Loucy (cell line): ENCODE measurements at regions not wholly inside any gene's neighbourhood (a gene's known extent, or its start where the extent isn't known, plus 50 kb on each side); places are given as distances from the start of the nearest gene placed in this dataset.

Source experiments
- H2AFZ ChIP-seq: fragments of 200-600 bp; sonication (generic); 2 replicates; pipeline ENCODE4 v1.6.0; 2016; ENCODE audit warnings: antibody characterized with exemption, mild to moderate bottlenecking, low read length, moderate library complexity
- H3F3A ChIP-seq: fragments of 200-600 bp; 2 replicates; pipeline ENCODE4 v1.6.0; 2016; ENCODE audit warnings: antibody characterized with exemption, low read depth, mild to moderate bottlenecking
- H3K27me3 ChIP-seq: fragments of 200-600 bp; sonication (generic); 2 replicates; pipeline ENCODE4 v1.6.1; 2014; ENCODE audit warnings: low read length, mild to moderate bottlenecking; ENCODE audit not compliant: insufficient read depth, poor library complexity, severe bottlenecking
- H3K36me3 ChIP-seq: fragments of 200-600 bp; sonication (generic); 2 replicates; pipeline ENCODE4 v1.6.1; 2016; ENCODE audit warnings: low read length; ENCODE audit not compliant: insufficient read depth
- H3K4me1 ChIP-seq: fragments of 200-600 bp; sonication (generic); 2 replicates; pipeline ENCODE4 v1.5.1; 2014; ENCODE audit warnings: low read length, mild to moderate bottlenecking; ENCODE audit not compliant: insufficient read depth, poor library complexity, severe bottlenecking
- H3K4me2 ChIP-seq: fragments of 200-600 bp; sonication (generic); 2 replicates; pipeline ENCODE4 v1.6.0; 2014; ENCODE audit warnings: antibody characterized with exemption, low read length, low read depth, mild to moderate bottlenecking; ENCODE audit not compliant: poor library complexity, severe bottlenecking
- H3K4me3 ChIP-seq: fragments of 200-600 bp; sonication (generic); 2 replicates; pipeline ENCODE4 v1.5.1; 2014; ENCODE audit warnings: low read length, mild to moderate bottlenecking, mixed read lengths; ENCODE audit not compliant: poor library complexity, severe bottlenecking
- H3K79me2 ChIP-seq: fragments of 200-600 bp; sonication (generic); 2 replicates; pipeline ENCODE4 v1.6.1; 2014; ENCODE audit warnings: low read length; ENCODE audit not compliant: insufficient read depth
- H3K9ac ChIP-seq: fragments of 200-600 bp; sonication (generic); 2 replicates; pipeline ENCODE4 v1.6.0; 2014; ENCODE audit warnings: mild to moderate bottlenecking, low read depth, low read length, moderate library complexity; ENCODE audit not compliant: poor library complexity, severe bottlenecking
- H3K9me2 ChIP-seq: fragments of 200-600 bp; sonication (generic); replicated peaks from 2 replicates; pipeline ENCODE4 v1.6.1; 2016; ENCODE audit warnings: low read depth, low read length, mixed read lengths
- H3K9me3 ChIP-seq: fragments of 200-600 bp; sonication (generic); 2 replicates; pipeline ENCODE4 v1.6.1; 2014; ENCODE audit warnings: mild to moderate bottlenecking, antibody characterized with exemption, low read length, low read depth; ENCODE audit not compliant: insufficient read depth
- H4K20me1 ChIP-seq: fragments of 200-600 bp; sonication (generic); 2 replicates; pipeline ENCODE4 v1.6.0; 2014; ENCODE audit warnings: antibody characterized with exemption, low read length, mild to moderate bottlenecking; ENCODE audit not compliant: insufficient read depth, poor library complexity, severe bottlenecking
- CTCF ChIP-seq: fragments of 200-600 bp; sonication (generic); conservative IDR thresholded peaks from 2 replicates; pipeline ENCODE4 v1.5.1; 2014; ENCODE audit warnings: mild to moderate bottlenecking, antibody characterized with exemption, low read length
- EZH2phosphoT487 ChIP-seq: fragments of 200-600 bp; IDR thresholded peaks from 2 replicates; pipeline ENCODE4 v1.6.1; 2018; ENCODE audit warnings: antibody characterized with exemption, mild to moderate bottlenecking, moderate library complexity, borderline replicate concordance

- no peaks in the 10 kb centered on the region for H3K4me1 ChIP-seq
- no peaks in the 10 kb centered on the region for H3K27me3 ChIP-seq
- no peaks in the 10 kb centered on the region for H4K20me1 ChIP-seq
- H3K36me3 ChIP-seq: no peaks in the 10 kb centered on the region
- no peak overlapping the region for H3K4me3 ChIP-seq
- no peaks in the 10 kb centered on the region for H3K9me3 ChIP-seq
- H2AFZ ChIP-seq: no peak overlapping the region
- H3K4me2 ChIP-seq: no peak overlapping the region
- peaks cover 5% of the 10 kb centered on the region; the same call in 1 of the 2 replicates for H3K9me2 ChIP-seq
- H3K9ac ChIP-seq: no peak overlapping the region
- no peaks in the 10 kb centered on the region for H3K79me2 ChIP-seq
- H3F3A ChIP-seq: no peaks in the 10 kb centered on the region
- TF ChIP-seq EZH2phosphoT487 (no peak), CTCF (no peak)
Measured at GRCh38 chr1:187689129-187689528, 860.4 kb downstream of the PLA2G4A start.

- Histone ChIP-seq H2AFZ (no peak overlapping the region), H3K27me3 (no peaks in the 10 kb centered on the region), H3K36me3 (no peaks in the 10 kb centered on the region), H4K20me1 (no peaks in the 10 kb centered on the region), H3K4me3 (no peak overlapping the region), H3K9me3 (no peaks in the 10 kb centered on the region), H3K4me1 (no peaks in the 10 kb centered on the region), H3F3A (no peaks in the 10 kb centered on the region), H3K9me2 (peaks cover 5% of the 10 kb centered on the region; the same call in 1 of the 2 replicates), H3K79me2 (no peaks in the 10 kb centered on the region), H3K4me2 (no peak overlapping the region), H3K9ac (no peak overlapping the region)
- TF ChIP-seq EZH2phosphoT487 (no peak), CTCF (no peak)
Measured at GRCh38 chr1:187691439-187691838, 862.7 kb downstream of the PLA2G4A start.

GRCh38 chr1:187692799-187693198 lies 864.0 kb downstream of the PLA2G4A start:
- no peak for TF ChIP-seq CTCF
- no peak for TF ChIP-seq EZH2phosphoT487
- H3K4me1 ChIP-seq: no peaks in the 10 kb centered on the region
- H3F3A ChIP-seq: no peaks in the 10 kb centered on the region
- no peaks in the 10 kb centered on the region for H3K9me3 ChIP-seq
- no peaks in the 10 kb centered on the region for H3K27me3 ChIP-seq
- H3K36me3 ChIP-seq: no peaks in the 10 kb centered on the region
- no peak overlapping the region for H2AFZ ChIP-seq
- no peak overlapping the region for H3K9ac ChIP-seq
- H4K20me1 ChIP-seq: no peaks in the 10 kb centered on the region
- peaks cover 5% of the 10 kb centered on the region; the same call in 1 of the 2 replicates for H3K9me2 ChIP-seq
- no peak overlapping the region for H3K4me3 ChIP-seq
- no peaks in the 10 kb centered on the region for H3K79me2 ChIP-seq
- no peak overlapping the region for H3K4me2 ChIP-seq
